C4-2B (cell line): ENCODE measurements at regions not wholly inside any gene's neighbourhood (a gene's known extent, or its start where the extent isn't known, plus 50 kb on each side); places are given as distances from the start of the nearest gene placed in this dataset.

Source experiments
- ZFX ChIP-seq: fragments of 450-650 bp; IDR thresholded peaks from 2 replicates; pipeline ENCODE4 v1.6.1; 2017
- TF ChIP-seq, protein P1 (sequence below): fragments of 450-650 bp; conservative IDR thresholded peaks from 2 replicates; pipeline ENCODE4 v1.5.1; 2017; ENCODE audit warnings: mild to moderate bottlenecking

DNA sequence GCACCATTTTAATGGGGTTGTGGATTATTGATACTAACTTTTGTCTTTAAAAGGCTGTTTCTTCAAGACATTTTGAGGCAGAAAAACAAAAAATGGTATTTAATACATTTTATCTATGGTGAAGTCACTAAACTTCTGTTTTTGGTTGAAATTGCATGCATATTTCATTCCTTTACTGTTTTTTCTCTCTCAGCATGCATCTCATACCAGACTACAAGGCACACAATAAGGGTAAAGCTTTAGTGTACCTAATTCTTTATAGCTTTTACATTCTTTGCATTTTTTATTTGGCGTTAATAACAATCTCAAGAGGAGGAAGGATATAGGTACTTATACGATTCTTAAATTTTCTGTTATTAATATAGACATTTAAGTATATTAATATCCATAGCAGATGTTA lies 151.0 kb upstream of the DKK2 start:
- TF ChIP-seq, protein P1, sequence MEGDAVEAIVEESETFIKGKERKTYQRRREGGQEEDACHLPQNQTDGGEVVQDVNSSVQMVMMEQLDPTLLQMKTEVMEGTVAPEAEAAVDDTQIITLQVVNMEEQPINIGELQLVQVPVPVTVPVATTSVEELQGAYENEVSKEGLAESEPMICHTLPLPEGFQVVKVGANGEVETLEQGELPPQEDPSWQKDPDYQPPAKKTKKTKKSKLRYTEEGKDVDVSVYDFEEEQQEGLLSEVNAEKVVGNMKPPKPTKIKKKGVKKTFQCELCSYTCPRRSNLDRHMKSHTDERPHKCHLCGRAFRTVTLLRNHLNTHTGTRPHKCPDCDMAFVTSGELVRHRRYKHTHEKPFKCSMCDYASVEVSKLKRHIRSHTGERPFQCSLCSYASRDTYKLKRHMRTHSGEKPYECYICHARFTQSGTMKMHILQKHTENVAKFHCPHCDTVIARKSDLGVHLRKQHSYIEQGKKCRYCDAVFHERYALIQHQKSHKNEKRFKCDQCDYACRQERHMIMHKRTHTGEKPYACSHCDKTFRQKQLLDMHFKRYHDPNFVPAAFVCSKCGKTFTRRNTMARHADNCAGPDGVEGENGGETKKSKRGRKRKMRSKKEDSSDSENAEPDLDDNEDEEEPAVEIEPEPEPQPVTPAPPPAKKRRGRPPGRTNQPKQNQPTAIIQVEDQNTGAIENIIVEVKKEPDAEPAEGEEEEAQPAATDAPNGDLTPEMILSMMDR = no peak
- no peak for TF ChIP-seq ZFX
